Motor neuron (in vitro differentiated cells): ENCODE measurements at regions not wholly inside any gene's neighbourhood (a gene's known extent, or its start where the extent isn't known, plus 50 kb on each side); places are given as distances from the start of the nearest gene placed in this dataset.

Experiments
- ATAC-seq, 8 experiments: fragments of 200-7000 bp; cut with Tn5 transposase; replicated peaks in 6 of 8; 2 replicates each; pipeline ENCODE4 v1.8.0; 2021; ENCODE audit warnings: mild to moderate bottlenecking in 8 of 8, moderate library complexity in 8 of 8
- H3K27ac ChIP-seq, 2 donors: fragments of 250-450 bp; sonication (Bioruptor Pico); 2 replicates each; pipeline ENCODE4 v1.9.0; 2021; ENCODE audit warnings: antibody characterized with exemption in 2 of 2, mild to moderate bottlenecking in 2 of 2, moderate library complexity in 1 of 2
- H3K4me1 ChIP-seq, 2 donors: fragments of 250-450 bp; sonication (Bioruptor Pico); replicated peaks in 1 of 2; 2 replicates each; pipeline ENCODE4 v1.6.1; 2021; ENCODE audit warnings: antibody characterized with exemption in 2 of 2, mild to moderate bottlenecking in 2 of 2, moderate library complexity in 1 of 2
- H3K4me3 ChIP-seq, 5 donors: fragments of 250-450 bp; sonication (Bioruptor Pico); 2 replicates each; pipeline ENCODE4 v1.9.0; 2021; ENCODE audit warnings: antibody characterized with exemption in 5 of 5, mild to moderate bottlenecking in 5 of 5, moderate library complexity in 4 of 5
- WGBS, 10 experiments: fragments of 450-650 bp; shearing (Covaris generic); methylation state at CpG; one replicate each; pipeline ENCODE4 v1.0.0; 2022; 5-methylcytosine and 5-hydroxymethylcytosine counted together
- in situ Hi-C, 9 experiments: fragments of 400-800 bp; cut with MboI; loops; one replicate each; pipeline ENCODE4 v1.15.0; 2021; ENCODE audit warnings: low sequenced_read_pairs in 9 of 9, low pct_unique_long_range_greater_than_20kb in 2 of 9; ENCODE audit not compliant: unreplicated experiment in 9 of 9

DNA sequence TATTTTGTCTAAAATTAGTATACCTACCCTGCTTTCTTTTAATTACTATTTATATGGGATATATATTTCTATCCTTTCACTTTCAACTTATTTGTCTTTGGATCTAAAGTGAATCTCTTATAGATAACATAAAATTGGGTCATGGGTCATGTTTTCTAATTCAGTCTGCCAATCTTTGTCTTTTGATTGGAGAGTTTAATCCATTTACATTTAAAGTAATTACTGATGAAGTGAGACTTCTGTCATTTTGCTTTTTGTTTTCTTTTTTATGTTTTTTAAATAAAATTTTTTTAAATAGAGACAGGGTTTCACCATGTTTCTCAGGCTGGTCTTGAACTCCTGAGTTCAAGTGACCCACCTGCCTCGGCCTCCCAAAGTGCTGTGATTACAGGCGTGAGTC, 50.5 kb upstream of the PRDM1 start:
- WGBS, 10 experiments, result 60 to 100% (median 100%) methylated on average over 1 to 2 of the region's 2 CpGs; no CpG with 5 or more reads in 1 of the 10 experiments
- ATAC-seq, result no peak
- Histone ChIP-seq H3K4me1 (peaks cover 0 to 7% of the 10 kb centered on the region in 2 donors), H3K27ac (no peak overlapping the region), H3K4me3 (no peak overlapping the region)
- in situ Hi-C loops, result no loop called here

DNA sequence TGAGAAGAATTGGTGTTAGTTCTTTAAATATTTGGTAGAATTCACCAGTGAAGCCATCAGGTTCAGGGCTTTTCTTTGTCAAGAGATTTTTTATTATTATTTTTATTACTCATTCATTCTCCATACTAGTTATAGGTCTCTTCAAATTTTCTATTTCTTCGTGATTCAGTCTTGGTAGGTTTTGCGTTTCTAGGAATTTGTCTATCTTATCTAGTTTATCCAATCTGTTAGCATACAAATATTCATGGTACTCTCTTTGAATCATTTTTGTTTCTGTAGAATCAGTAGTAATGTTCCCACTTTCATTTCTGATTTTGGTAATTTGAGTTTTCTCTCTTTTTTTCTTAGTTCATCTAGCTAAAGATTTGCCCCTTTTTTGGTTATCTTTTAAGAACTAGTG, 52.3 kb upstream of the PRDM1 start:
- Histone ChIP-seq H3K27ac (no peak overlapping the region), H3K4me1 (no peaks in the 10 kb centered on the region), H3K4me3 (no peak overlapping the region)
- ATAC-seq, result no peak
- WGBS, 10 experiments, result 69 to 100% (median 91%) methylated on average over 2 of the region's 2 CpGs
- in situ Hi-C loops, result no loop called here

DNA sequence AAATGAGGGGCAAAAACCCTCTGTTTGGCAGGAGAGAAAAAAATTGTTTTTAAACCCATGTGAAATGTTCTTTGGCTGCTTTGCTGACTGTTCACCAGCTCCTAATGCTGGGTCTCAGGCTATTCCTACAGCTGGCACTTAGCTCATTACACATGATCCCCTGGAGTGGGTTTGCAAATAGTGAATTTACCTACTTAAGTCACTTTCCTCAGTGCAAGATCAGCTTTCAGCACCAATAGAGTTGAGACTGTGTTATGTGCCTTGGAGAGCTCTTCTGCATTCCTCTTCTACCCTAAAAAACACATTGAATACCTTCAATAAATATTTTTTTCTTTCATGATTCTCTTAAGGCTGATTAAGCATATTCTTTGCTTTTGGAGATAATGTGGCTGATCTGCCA, 58.4 kb upstream of the PRDM1 start:
- Histone ChIP-seq H3K4me1 (peaks cover 5 to 7% of the 10 kb centered on the region in 2 donors), H3K4me3 (no peak overlapping the region), H3K27ac (no peak overlapping the region)
- ATAC-seq, result no peak
- in situ Hi-C loops, result no loop called here

DNA sequence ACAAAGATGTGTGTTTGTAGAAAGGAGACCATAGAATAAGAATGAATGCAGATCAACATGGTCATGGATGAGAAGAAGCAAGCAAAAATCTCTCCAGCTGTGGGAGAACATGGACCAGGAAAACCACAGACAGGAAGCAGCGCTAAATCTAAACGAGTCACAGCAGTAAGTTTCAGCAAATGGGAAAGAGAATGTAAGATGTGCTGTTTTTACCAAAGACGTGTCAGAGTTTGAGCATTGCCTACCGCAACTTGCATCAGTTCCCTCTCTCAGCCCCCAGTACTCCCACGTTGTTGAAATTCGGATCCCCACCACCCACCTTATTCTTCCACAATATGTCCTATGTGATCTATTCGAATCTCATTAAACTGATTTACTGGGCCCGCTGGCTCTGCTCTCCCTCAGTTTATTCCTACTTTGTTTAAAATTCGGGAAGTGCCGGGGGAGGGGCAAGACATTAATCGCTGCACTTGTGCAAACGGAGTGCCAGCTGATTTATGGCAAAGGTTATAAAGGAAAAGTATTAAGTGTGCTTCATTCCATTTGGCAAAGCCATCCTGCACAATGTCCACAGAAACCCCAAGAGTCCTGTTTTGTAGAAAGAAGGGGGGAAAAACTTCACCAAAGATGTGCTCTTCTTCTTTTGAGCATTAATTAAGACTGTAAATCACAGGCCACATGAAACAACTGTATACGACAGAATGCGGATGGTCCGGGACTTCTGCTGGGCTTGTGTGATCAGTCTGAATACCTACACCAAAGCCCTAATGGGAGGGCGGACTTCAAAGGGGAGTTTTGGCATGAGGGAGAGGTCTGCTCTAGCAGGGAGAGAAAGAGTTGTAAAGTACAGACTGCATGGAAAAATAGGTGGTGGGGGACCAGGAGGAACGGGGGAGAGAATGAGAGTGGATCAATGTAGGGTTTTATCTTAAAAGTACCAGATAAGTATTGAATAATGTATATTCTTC, 59.1 kb upstream of the PRDM1 start:
- Histone ChIP-seq H3K27ac (no peak overlapping the region), H3K4me1 (peaks cover 5 to 7% of the 10 kb centered on the region in 2 donors), H3K4me3 (no peak overlapping the region)
- in situ Hi-C loops, result no loop called here
- 21 to 80% (median 53%) methylated on average over 1 to 14 of the region's 17 CpGs; no CpG with 5 or more reads in 1 of the 10 experiments for WGBS, 10 experiments
- ATAC-seq, result no peak

- no peak for ATAC-seq
- in situ Hi-C loops, result no loop called here
These were observed 60.5 kb upstream of the PRDM1 start for GRCh38 chr6:106025655-106026054.

DNA sequence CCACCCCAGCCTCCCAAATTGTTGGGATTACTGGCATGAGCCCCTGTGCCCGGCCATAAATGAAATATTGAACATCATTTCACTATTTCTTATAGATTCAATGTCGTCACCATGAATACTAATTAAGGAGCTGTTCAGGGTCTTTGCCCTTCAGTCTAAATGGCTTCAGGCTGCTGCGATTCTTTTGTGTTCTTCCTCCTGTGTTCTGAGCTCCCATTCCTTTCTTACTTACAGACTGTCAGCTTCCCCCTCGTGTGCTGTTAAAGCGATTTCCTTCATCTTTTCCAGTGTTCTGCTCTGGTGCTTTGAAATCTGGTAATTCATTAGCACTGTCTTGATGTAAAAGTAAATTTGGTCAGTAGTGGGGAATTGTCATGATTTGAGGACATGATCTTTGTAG, 63.3 kb upstream of the PRDM1 start:
- H3K4me1 ChIP-seq, result peaks cover 5 to 7% of the 10 kb centered on the region in 2 donors
- no peak overlapping the region for H3K4me3 ChIP-seq
- WGBS, 10 experiments, result 55 to 93% (median 80%) methylated on average over 1 to 4 of the region's 5 CpGs; no CpG with 5 or more reads in 1 of the 10 experiments
- in situ Hi-C loops, result no loop called here
- H3K27ac ChIP-seq, result no peak overlapping the region
- no peak for ATAC-seq

More at GRCh38 chr6:106025655-106026054, 60.5 kb upstream of the PRDM1 start:
- H3K4me1 ChIP-seq, result peaks cover 5 to 7% of the 10 kb centered on the region in 2 donors
- no peak overlapping the region for H3K27ac ChIP-seq
- no peak overlapping the region for H3K4me3 ChIP-seq

- in situ Hi-C loops, result no loop called here
- no peak overlapping the region for H3K27ac ChIP-seq
- no peak for ATAC-seq
These were observed 68.7 kb upstream of the PRDM1 start for GRCh38 chr6:106017454-106017853.

GRCh38 chr6:106014955-106015354, 71.2 kb upstream of the PRDM1 start:
- Histone ChIP-seq H3K27ac (no peak overlapping the region), H3K4me3 (no peak overlapping the region), H3K4me1 (no peaks in the 10 kb centered on the region)
- in situ Hi-C loops, result no loop called here
- ATAC-seq, result no peak
- WGBS, 10 experiments, result 17 to 70% (median 35%) methylated on average over 1 to 2 of the region's 2 CpGs; no CpG with 5 or more reads in 4 of the 10 experiments

More at GRCh38 chr6:106017454-106017853, 68.7 kb upstream of the PRDM1 start:
- Histone ChIP-seq H3K4me1 (no peaks in the 10 kb centered on the region), H3K4me3 (no peak overlapping the region)
- 20 to 90% (median 60%) methylated on average over 1 to 5 of the region's 5 CpGs; no CpG with 5 or more reads in 4 of the 10 experiments for WGBS, 10 experiments

DNA sequence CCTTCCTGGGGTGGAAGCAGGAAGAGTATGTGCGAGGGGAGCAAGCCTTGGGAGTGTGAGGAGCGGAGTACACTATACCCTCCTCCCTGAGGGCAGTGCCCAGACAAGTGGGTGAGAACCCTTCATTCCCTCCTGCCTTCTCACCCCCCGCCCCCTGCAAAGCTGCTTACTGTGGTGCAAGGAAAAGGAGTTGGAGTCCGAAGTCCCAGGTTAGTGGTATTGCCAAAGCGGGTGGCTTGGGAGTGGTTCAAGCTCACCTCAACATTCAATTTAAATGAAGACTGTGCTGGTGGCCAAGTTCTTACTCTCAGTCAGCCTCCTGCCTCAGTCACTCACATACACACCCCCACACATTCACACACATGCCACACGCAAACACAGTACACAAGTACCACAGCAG, 74.7 kb upstream of the PRDM1 start:
- H3K27ac ChIP-seq, result no peak overlapping the region
- in situ Hi-C loops, result no loop called here
- WGBS, 10 experiments, result 80 to 100% (median 91%) methylated on average over 1 to 4 of the region's 6 CpGs; no CpG with 5 or more reads in 4 of the 10 experiments
- H3K4me1 ChIP-seq, result no peaks in the 10 kb centered on the region
- no peak for ATAC-seq
- no peak overlapping the region for H3K4me3 ChIP-seq

- no peak for ATAC-seq
- in situ Hi-C loops, result no loop called here
- H3K27ac ChIP-seq, result no peak overlapping the region
- no peaks in the 10 kb centered on the region for H3K4me1 ChIP-seq
- WGBS, 10 experiments, result 40 to 100% (median 76%) methylated on average over 1 to 4 of the region's 6 CpGs; no CpG with 5 or more reads in 2 of the 10 experiments
- H3K4me3 ChIP-seq, result no peak overlapping the region
These were observed 80.2 kb upstream of the PRDM1 start for GRCh38 chr6:106005954-106006353.

DNA sequence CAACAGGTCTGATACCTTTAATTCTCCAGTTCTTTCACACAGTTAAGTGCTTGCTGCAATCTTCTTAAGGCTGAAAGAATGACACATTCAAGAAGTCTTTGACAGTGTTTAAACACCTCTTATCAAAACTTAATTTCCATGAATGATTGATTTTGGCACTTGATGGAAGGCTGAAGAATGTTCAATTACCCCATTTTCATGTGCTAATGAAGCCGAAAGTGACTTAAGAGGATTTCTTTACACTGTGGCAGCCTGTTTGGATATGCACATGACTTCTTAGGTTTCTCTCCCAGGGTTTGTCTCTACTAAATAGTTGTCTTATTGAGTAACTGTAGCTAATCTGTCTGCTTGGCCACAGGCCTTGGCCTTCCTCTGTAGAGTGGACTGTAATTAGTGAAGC, 81.1 kb upstream of the PRDM1 start:
- H3K27ac ChIP-seq, result no peak overlapping the region
- 14 to 100% (median 50%) methylated on average over 1 of the region's 1 CpG; no CpG with 5 or more reads in 4 of the 10 experiments for WGBS, 10 experiments
- H3K4me1 ChIP-seq, result no peaks in the 10 kb centered on the region
- H3K4me3 ChIP-seq, result no peak overlapping the region
- ATAC-seq, result peak in 2 of 8 experiments; percentile 39 to 75
- in situ Hi-C loops, result no loop called here

- in situ Hi-C loops, result no loop called here
- 0 to 100% (median 32%) methylated on average over 1 to 2 of the region's 2 CpGs; no CpG with 5 or more reads in 2 of the 10 experiments for WGBS, 10 experiments
- Histone ChIP-seq H3K4me1 (no peaks in the 10 kb centered on the region), H3K27ac (no peak overlapping the region), H3K4me3 (no peak overlapping the region)
- ATAC-seq, result peak in 1 of 8 experiments; percentile 36
These were observed 82.7 kb upstream of the PRDM1 start for GRCh38 chr6:106003268-106003987.

GRCh38 chr6:106002005-106002404, 84.1 kb upstream of the PRDM1 start:
- WGBS, 10 experiments, result 14 to 83% (median 53%) methylated on average over 1 of the region's 1 CpG; no CpG with 5 or more reads in 4 of the 10 experiments
- Histone ChIP-seq H3K4me1 (no peaks in the 10 kb centered on the region), H3K27ac (no peak overlapping the region), H3K4me3 (no peak overlapping the region)
- in situ Hi-C loops, result no loop called here
- ATAC-seq, result no peak
